Esophagus squamous epithelium (tissue), 4 donors: ENCODE measurements at regions not wholly inside any gene's neighbourhood (a gene's known extent, or its start where the extent isn't known, plus 50 kb on each side); places are given as distances from the start of the nearest gene placed in this dataset.

ENCODE experiments used
- POLR2A ChIP-seq, 4 donors: fragments of 450-650 bp; IDR thresholded peaks; one replicate each; pipeline ENCODE4 v1.6.1; 2017; ENCODE audit warnings: antibody characterized with exemption in 4 of 4, mild to moderate bottlenecking in 4 of 4, moderate library complexity in 3 of 4
- TF ChIP-seq, protein P1 (sequence below), 6 experiments: fragments of 450-650 bp in 4 of 6; fragments of 200-600 bp in 2 of 6; sonication (generic) in 2 of 6; IDR thresholded peaks; one replicate each; pipeline ENCODE4 v1.5.1; 2016 to 2019; ENCODE audit warnings: antibody characterized with exemption in 6 of 6, mild to moderate bottlenecking in 4 of 6, moderate library complexity in 4 of 6

DNA sequence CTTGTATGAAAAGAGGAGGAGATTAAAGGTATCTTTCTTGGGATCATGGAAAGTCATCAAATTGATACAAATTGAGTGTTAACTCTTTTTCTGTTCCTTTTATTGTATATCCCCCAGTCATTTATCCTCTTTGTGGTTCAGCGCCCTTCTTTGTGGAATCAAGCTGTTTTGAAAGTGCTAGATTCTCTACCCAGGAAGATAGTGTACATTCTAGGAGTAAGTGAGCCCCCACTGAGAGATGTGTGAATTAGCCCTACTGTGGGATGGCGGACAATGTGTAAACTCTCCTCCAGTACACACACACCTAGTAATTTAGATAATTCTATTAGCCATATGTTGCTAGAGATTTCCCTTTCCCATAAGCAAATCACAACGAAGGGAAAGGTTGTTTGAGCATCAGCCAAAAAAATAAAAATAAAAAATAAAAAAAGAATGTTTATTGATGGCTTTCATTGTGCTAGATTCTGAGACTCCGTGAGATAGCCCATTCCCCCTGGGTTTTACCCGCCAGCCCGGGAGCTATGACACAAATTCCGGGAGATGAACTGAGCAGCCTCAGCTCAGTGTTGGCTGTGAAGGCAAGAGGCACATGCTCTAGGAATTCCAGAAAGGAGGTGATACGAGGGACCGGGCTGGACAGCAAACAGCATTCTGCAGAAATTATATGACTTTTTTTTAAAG is 378.4 kb upstream of the RUNX1 start:
- TF ChIP-seq, protein P1, sequence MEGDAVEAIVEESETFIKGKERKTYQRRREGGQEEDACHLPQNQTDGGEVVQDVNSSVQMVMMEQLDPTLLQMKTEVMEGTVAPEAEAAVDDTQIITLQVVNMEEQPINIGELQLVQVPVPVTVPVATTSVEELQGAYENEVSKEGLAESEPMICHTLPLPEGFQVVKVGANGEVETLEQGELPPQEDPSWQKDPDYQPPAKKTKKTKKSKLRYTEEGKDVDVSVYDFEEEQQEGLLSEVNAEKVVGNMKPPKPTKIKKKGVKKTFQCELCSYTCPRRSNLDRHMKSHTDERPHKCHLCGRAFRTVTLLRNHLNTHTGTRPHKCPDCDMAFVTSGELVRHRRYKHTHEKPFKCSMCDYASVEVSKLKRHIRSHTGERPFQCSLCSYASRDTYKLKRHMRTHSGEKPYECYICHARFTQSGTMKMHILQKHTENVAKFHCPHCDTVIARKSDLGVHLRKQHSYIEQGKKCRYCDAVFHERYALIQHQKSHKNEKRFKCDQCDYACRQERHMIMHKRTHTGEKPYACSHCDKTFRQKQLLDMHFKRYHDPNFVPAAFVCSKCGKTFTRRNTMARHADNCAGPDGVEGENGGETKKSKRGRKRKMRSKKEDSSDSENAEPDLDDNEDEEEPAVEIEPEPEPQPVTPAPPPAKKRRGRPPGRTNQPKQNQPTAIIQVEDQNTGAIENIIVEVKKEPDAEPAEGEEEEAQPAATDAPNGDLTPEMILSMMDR (IDR thresholded peaks at IDR 0.05): no peak
- no peak for TF ChIP-seq POLR2A (IDR thresholded peaks at IDR 0.05)
